Thyroid gland (tissue), 4 donors: ENCODE measurements at regions not wholly inside any gene's neighbourhood (a gene's known extent, or its start where the extent isn't known, plus 50 kb on each side); places are given as distances from the start of the nearest gene placed in this dataset.

ENCODE experiments used
- DNase-seq, 2 donors: peaks; one replicate each; pipeline ENCODE4 v3.0.0-alpha.2; 2019
- H3K27ac ChIP-seq, 3 donors: fragments of 200-600 bp; sonication (generic); 1 replicate in 2 of 3; 2 replicates in 1 of 3; pipeline ENCODE4 v1.5.1; 2016 to 2019; ENCODE audit warnings: mild to moderate bottlenecking in 1 of 3, moderate library complexity in 1 of 3
- H3K27me3 ChIP-seq: fragments of 200-600 bp; sonication (generic); one replicate; pipeline ENCODE4 v1.5.1; 2019
- H3K36me3 ChIP-seq, 2 donors: fragments of 200-600 bp; sonication (generic); one replicate each; pipeline ENCODE4 v1.5.1; 2016 to 2019
- H3K4me1 ChIP-seq, 2 donors: fragments of 200-600 bp; sonication (generic); one replicate each; pipeline ENCODE4 v1.5.1; 2017 to 2019
- H3K4me3 ChIP-seq, 3 donors: fragments of 200-600 bp; sonication (generic); replicated peaks in 1 of 3; 1 replicate in 2 of 3; 2 replicates in 1 of 3; pipeline ENCODE4 v1.5.1; 2016; ENCODE audit warnings: mild to moderate bottlenecking in 1 of 3
- H3K9me3 ChIP-seq: fragments of 200-600 bp; sonication (generic); one replicate; pipeline ENCODE4 v1.5.1; 2017
- CTCF ChIP-seq, 6 experiments: fragments of 200-600 bp in 3 of 6; fragments of 450-650 bp in 3 of 6; sonication (generic) in 3 of 6; IDR thresholded peaks; one replicate each; pipeline ENCODE4 v1.5.1; 2016 to 2019; ENCODE audit warnings: antibody characterized with exemption in 6 of 6, mild to moderate bottlenecking in 2 of 6, inconsistent platforms in 1 of 6, moderate library complexity in 1 of 6
- POLR2A ChIP-seq, 2 donors: fragments of 450-650 bp; IDR thresholded peaks; one replicate each; pipeline ENCODE4 v1.6.1; 2017; ENCODE audit warnings: antibody characterized with exemption in 2 of 2, mild to moderate bottlenecking in 2 of 2, moderate library complexity in 1 of 2
- WGBS, 2 donors: methylation state at CpG; one replicate each; pipeline ENCODE4 v1.1.5; 2017; 5-methylcytosine and 5-hydroxymethylcytosine counted together
- intact Hi-C: fragments of 100-400 bp; cut with DNase I; formaldehyde crosslinking; loops from one replicate; pipeline ENCODE4 v1.15.1; 2023

GRCh38 chr10:117924820-117925219, 121.9 kb downstream of the RAB11FIP2 start:
- no peak overlapping the region for H3K4me3 ChIP-seq
- TF ChIP-seq CTCF (IDR thresholded peaks at IDR 0.05) (no peak), POLR2A (IDR thresholded peaks at IDR 0.05) (no peak)
- H3K27ac ChIP-seq: no peak overlapping the region
- no peaks in the 10 kb centered on the region for H3K4me1 ChIP-seq
- no peak for DNase-seq
- 80 to 81% methylated on average over 8 of the region's 8 CpGs for WGBS, 2 donors
- no peaks in the 10 kb centered on the region for H3K27me3 ChIP-seq
- intact Hi-C loops: no loop called here
- H3K36me3 ChIP-seq: no peaks in the 10 kb centered on the region
- no peaks in the 10 kb centered on the region for H3K9me3 ChIP-seq

- Histone ChIP-seq H3K4me1 (no peaks in the 10 kb centered on the region), H3K27ac (no peak overlapping the region), H3K9me3 (no peaks in the 10 kb centered on the region), H3K4me3 (no peak overlapping the region), H3K36me3 (no peaks in the 10 kb centered on the region), H3K27me3 (no peaks in the 10 kb centered on the region)
- no peak for DNase-seq
- intact Hi-C loops: no loop called here
- no peak for TF ChIP-seq POLR2A (IDR thresholded peaks at IDR 0.05)
- TF ChIP-seq CTCF (IDR thresholded peaks at IDR 0.05): no peak
- 86 to 96% methylated on average over 6 of the region's 6 CpGs for WGBS, 2 donors
These were observed 121.4 kb downstream of the RAB11FIP2 start for GRCh38 chr10:117925369-117925768.

- no peaks in the 10 kb centered on the region for H3K4me1 ChIP-seq
- intact Hi-C loops: no loop called here
These were observed 120.2 kb downstream of the RAB11FIP2 start for GRCh38 chr10:117926491-117926890.

GRCh38 chr10:117927332-117927731, 119.4 kb downstream of the RAB11FIP2 start:
- no peak for DNase-seq
- H3K27me3 ChIP-seq: no peaks in the 10 kb centered on the region
- TF ChIP-seq CTCF (IDR thresholded peaks at IDR 0.05): no peak
- no peak for TF ChIP-seq POLR2A (IDR thresholded peaks at IDR 0.05)
- intact Hi-C loops: no loop called here
- H3K36me3 ChIP-seq: no peaks in the 10 kb centered on the region
- no peaks in the 10 kb centered on the region for H3K4me1 ChIP-seq
- H3K27ac ChIP-seq: no peak overlapping the region
- WGBS, 2 donors: 58 to 80% methylated on average over 1 of the region's 1 CpG
- no peak overlapping the region for H3K4me3 ChIP-seq
- no peaks in the 10 kb centered on the region for H3K9me3 ChIP-seq

More at GRCh38 chr10:117926491-117926890, 120.2 kb downstream of the RAB11FIP2 start:
- no peak for TF ChIP-seq POLR2A (IDR thresholded peaks at IDR 0.05)
- no peak for TF ChIP-seq CTCF (IDR thresholded peaks at IDR 0.05)
- Histone ChIP-seq H3K4me3 (no peak overlapping the region), H3K9me3 (no peaks in the 10 kb centered on the region), H3K27me3 (no peaks in the 10 kb centered on the region), H3K36me3 (no peaks in the 10 kb centered on the region), H3K27ac (no peak overlapping the region)
- 81 to 92% methylated on average over 2 of the region's 2 CpGs for WGBS, 2 donors
- no peak for DNase-seq

GRCh38 chr10:117927871-117928270, 118.9 kb downstream of the RAB11FIP2 start:
- Histone ChIP-seq H3K27me3 (no peaks in the 10 kb centered on the region), H3K9me3 (no peaks in the 10 kb centered on the region), H3K4me1 (no peaks in the 10 kb centered on the region), H3K36me3 (no peaks in the 10 kb centered on the region), H3K27ac (no peak overlapping the region), H3K4me3 (no peak overlapping the region)
- intact Hi-C loops: no loop called here
- TF ChIP-seq POLR2A (IDR thresholded peaks at IDR 0.05): no peak
- TF ChIP-seq CTCF (IDR thresholded peaks at IDR 0.05): no peak
- no peak for DNase-seq
- WGBS, 2 donors: 85 to 89% methylated on average over 4 of the region's 4 CpGs
